OCI-LY7 (cell line): ENCODE measurements at regions not wholly inside any gene's neighbourhood (a gene's known extent, or its start where the extent isn't known, plus 50 kb on each side); places are given as distances from the start of the nearest gene placed in this dataset.

Experiments
- EZH2phosphoT487 ChIP-seq: fragments of 200-600 bp; sonication (generic); IDR thresholded peaks from 2 replicates; pipeline ENCODE4 v1.6.1; 2018; ENCODE audit warnings: low read depth, borderline replicate concordance, mild to moderate bottlenecking, mixed run types, antibody characterized with exemption, low read length, moderate library complexity, mixed read lengths
- TF ChIP-seq, protein P1 (sequence below): fragments of 200-600 bp; sonication (generic); conservative IDR thresholded peaks from 2 replicates; pipeline ENCODE4 v1.5.1; 2014; ENCODE audit warnings: mild to moderate bottlenecking, antibody characterized with exemption, low read length, moderate library complexity, mixed read lengths

DNA sequence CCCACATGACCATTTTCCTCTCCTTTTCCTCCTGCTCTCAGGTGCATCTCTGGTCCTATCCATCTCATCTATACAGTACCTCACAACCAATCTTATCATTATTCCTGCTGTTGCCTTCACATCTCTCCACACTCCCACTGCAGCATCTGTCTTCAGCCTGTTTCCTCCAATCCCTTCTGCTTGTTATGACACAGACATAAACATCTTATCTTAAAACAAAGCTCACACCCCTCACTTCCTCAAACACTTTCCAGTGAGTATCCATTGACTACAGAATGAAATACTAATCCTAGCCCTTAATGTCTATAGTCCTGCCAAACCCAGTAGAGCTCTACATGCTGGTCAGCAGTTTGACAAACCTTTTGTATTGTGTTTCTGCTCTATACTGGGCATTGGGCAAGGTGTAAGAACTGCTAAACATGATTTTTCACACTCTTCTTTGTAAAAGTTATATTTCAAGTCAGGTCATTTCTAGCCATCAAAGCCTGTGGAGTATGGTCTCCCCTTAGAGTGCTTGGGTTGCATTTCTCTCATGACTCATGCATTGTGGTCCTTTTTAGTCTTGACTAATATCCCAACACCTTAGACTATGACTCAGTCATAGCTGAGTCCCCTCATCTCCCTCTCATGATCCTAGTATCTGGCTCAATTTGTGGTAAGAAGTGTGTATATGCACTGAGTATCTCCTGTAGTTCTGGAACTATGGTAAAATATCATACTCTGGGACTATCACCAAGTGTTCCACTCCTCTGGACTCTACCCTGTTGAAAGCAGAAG, 187.0 kb downstream of the CYRIA start:
- TF ChIP-seq, protein P1, sequence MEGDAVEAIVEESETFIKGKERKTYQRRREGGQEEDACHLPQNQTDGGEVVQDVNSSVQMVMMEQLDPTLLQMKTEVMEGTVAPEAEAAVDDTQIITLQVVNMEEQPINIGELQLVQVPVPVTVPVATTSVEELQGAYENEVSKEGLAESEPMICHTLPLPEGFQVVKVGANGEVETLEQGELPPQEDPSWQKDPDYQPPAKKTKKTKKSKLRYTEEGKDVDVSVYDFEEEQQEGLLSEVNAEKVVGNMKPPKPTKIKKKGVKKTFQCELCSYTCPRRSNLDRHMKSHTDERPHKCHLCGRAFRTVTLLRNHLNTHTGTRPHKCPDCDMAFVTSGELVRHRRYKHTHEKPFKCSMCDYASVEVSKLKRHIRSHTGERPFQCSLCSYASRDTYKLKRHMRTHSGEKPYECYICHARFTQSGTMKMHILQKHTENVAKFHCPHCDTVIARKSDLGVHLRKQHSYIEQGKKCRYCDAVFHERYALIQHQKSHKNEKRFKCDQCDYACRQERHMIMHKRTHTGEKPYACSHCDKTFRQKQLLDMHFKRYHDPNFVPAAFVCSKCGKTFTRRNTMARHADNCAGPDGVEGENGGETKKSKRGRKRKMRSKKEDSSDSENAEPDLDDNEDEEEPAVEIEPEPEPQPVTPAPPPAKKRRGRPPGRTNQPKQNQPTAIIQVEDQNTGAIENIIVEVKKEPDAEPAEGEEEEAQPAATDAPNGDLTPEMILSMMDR = no peak
- TF ChIP-seq EZH2phosphoT487 = no peak
